KOPT-K1 (cell line): ENCODE measurements at regions not wholly inside any gene's neighbourhood (a gene's known extent, or its start where the extent isn't known, plus 50 kb on each side); places are given as distances from the start of the nearest gene placed in this dataset.

ENCODE experiments used
- H3K27ac ChIP-seq: fragments of 200-600 bp; sonication (generic); 2 replicates; pipeline ENCODE4 v1.5.1; 2016; ENCODE audit warnings: antibody characterized with exemption, mild to moderate bottlenecking, low read depth, low read length; ENCODE audit not compliant: poor library complexity, severe bottlenecking
- H3K36me3 ChIP-seq: fragments of 200-600 bp; sonication (generic); 2 replicates; pipeline ENCODE4 v1.5.1; 2017; ENCODE audit warnings: antibody characterized with exemption, mild to moderate bottlenecking, low read length, moderate library complexity; ENCODE audit not compliant: insufficient read depth
- H3K9me3 ChIP-seq: fragments of 200-600 bp; sonication (generic); 2 replicates; pipeline ENCODE4 v1.5.1; 2017; ENCODE audit warnings: antibody characterized with exemption, low read length, mild to moderate bottlenecking; ENCODE audit not compliant: insufficient read depth, poor library complexity, severe bottlenecking

DNA sequence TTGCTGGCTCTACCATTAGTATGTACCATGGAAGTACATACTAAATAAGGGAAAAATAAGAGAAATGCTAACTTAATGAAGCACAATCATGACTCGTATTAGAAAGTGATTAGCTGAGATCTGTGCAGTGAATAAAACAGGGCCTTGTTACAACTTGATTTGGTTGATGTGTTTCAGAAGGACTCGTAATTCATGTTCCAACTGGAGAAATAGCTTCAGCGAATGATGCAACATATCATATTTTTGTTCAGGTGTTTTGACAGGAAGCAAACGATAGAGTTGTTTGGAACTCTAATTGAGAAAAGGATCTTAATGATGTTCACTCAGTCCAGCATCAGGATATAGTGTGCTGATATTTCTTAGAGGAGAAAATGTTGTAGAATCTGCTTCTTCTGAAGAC lies 474.6 kb upstream of the WWC1 start:
- no peaks in the 10 kb centered on the region for H3K36me3 ChIP-seq
- peak overlapping the region; percentile 45 for H3K27ac ChIP-seq
- peaks cover 12% of the 10 kb centered on the region for H3K9me3 ChIP-seq

DNA sequence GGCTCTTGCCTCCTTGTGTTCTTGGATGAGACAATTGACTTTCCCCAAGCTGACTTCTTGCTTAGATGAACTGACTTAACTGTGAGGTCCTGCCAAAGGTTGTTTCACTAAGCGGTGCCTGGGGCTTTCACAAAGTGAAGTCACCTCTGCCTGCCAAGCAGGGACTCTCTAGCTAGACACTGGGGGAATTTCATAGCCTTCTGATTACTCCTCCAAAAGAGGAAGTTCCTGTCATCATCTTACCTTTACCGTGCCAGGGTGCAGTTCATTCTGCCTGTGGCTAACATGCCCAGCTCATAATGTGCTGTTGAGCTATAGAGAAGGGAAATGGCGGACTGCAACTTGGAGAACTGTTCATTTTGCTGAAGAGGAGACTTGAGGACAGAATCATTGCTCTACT lies 472.0 kb upstream of the WWC1 start:
- H3K36me3 ChIP-seq = no peaks in the 10 kb centered on the region

DNA sequence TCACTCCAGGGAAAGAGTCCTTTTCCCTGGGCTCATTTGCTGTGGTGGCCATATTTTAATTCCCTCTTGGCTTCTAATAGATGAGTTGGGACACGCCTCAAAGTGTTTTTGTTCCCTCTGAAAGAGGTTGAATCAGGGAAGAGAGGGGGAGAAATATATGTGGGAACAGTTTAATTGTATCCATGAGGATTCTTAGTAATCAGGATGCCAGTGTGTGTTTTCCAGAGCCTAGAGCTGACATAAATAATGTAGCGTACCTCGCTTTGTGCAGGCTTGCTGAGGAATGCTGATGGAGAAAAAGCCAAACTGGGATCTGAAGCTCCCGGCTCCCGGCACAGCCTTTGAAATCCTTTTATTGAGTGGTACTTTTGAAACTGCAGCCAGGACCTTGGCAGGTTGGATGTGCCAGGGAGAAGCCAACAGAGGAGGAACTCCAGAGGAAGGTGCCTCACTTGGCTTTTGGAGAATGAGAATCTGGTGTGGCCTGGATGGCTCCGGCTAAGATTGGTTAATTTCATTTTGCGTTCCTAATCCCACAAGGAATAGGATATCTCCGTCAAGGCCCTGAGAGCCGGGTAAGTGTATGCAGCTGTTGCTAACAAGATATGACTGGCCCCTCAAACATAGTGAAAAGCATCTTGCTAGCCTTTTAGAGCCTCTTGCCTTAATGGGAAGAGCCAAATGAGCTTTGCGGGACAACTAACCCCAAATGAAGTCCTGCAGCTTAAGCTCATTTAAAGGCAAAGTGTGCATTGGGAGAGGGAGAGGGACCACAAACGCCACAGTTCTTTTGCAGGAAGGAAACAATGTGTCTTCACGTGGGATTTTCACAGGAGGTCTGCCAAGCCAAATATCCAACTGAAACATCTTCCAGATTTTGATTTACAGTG lies 471.1 kb upstream of the WWC1 start:
- Histone ChIP-seq H3K27ac (no peak overlapping the region), H3K9me3 (peaks cover 5% of the 10 kb centered on the region), H3K36me3 (no peaks in the 10 kb centered on the region)

More for the DNA sequence above, 472.0 kb upstream of the WWC1 start:
- Histone ChIP-seq H3K9me3 (peaks cover 12% of the 10 kb centered on the region), H3K27ac (no peak overlapping the region)

DNA sequence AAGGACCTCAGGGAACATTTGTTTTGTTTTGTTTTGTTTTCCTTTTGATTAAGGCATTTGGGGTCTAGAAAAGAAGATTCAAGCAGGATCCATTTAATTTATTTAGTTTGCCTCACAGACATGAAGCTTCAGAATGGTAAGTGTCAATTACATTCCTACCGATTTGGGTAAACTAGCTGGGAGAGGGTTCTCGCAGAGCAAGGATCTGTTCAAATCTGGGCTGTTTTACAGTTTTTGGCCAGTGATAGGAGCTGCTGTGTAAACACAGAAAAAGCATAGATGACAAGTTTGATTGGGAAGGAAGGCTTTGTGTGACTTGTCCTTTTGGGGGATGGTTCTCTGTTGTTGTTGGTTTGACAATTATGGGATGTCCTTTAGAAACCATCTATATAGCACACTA lies 470.3 kb upstream of the WWC1 start:
- Histone ChIP-seq H3K36me3 (no peaks in the 10 kb centered on the region), H3K27ac (no peak overlapping the region), H3K9me3 (no peaks in the 10 kb centered on the region)

DNA sequence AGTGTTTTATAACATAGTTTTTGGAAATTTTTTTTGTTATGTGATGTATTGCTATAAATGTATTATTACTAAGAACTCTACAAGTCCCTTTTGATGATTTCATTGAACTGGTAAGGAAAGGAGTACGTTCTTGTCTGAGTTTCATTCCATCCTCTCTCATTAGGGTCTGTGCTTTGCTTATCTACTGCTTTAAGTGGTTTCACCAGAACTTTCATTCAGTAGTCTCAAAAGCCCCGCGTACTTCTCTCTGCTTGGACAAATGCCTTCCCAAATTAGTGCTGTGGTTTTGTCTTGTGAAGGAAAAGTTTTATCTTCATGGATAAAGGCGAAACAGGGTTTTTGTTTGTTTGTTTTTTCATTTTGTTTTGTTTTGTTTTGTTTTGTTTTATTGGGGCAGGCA lies 469.8 kb upstream of the WWC1 start:
- Histone ChIP-seq H3K9me3 (no peaks in the 10 kb centered on the region), H3K36me3 (no peaks in the 10 kb centered on the region), H3K27ac (no peak overlapping the region)

DNA sequence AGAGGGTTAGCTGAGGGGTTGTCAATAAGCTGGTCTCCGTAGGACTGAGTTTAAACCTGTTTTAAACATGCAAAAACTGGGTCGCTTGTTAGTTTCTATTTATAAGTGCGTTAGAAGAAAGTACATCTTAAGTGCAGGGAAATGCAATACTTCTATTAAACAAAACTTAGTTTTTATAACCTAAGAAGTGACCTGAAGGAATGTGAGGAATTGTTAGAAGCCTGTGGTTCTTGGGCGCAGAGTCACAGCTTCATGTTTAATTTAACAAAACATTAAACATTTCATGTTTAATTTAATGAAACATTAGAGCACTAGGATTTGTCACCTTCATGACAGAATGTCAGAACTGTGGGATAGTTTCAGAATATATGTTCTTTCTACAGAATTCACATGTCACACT lies 469.2 kb upstream of the WWC1 start:
- no peaks in the 10 kb centered on the region for H3K36me3 ChIP-seq
- H3K9me3 ChIP-seq = no peaks in the 10 kb centered on the region
- H3K27ac ChIP-seq = no peak overlapping the region

DNA sequence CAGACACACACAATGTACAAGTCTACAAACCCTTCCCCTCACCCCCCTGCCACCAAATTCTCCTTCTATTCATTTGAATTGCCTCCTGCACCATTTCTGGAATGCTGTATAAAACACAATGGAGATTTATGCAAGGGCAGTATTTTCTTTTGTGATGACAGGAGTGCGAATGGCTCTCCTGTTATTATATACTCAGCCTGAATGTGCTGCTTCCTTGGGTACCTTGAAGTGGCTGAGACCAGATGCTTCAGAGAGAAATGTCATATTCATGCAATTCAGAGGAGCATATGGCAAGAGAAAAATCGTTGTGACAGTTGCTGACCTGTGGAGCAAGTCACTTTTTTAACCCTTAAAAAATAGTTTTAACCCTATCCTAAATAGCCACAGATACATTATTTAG lies 468.0 kb upstream of the WWC1 start:
- Histone ChIP-seq H3K36me3 (no peaks in the 10 kb centered on the region), H3K27ac (no peak overlapping the region), H3K9me3 (no peaks in the 10 kb centered on the region)

DNA sequence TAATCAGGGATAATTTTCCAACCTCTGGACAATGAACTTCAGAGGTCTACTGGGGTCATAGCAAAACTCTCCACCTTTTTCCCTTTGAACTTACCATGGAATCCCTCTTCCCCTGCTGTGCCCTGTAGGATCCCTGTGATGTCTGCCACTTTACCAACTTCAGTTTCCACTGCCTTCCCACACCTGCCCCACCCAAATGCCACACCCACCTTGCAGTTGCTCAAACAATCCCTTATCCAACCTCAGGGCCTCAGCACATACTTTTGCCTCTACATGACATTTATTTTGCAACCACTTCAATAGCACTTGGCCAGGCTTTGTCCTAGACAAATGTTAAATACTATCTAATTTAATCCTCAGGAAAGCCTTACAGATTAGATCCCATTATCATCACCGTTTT lies 463.7 kb upstream of the WWC1 start:
- no peak overlapping the region for H3K27ac ChIP-seq
- H3K9me3 ChIP-seq = no peaks in the 10 kb centered on the region
- no peaks in the 10 kb centered on the region for H3K36me3 ChIP-seq

DNA sequence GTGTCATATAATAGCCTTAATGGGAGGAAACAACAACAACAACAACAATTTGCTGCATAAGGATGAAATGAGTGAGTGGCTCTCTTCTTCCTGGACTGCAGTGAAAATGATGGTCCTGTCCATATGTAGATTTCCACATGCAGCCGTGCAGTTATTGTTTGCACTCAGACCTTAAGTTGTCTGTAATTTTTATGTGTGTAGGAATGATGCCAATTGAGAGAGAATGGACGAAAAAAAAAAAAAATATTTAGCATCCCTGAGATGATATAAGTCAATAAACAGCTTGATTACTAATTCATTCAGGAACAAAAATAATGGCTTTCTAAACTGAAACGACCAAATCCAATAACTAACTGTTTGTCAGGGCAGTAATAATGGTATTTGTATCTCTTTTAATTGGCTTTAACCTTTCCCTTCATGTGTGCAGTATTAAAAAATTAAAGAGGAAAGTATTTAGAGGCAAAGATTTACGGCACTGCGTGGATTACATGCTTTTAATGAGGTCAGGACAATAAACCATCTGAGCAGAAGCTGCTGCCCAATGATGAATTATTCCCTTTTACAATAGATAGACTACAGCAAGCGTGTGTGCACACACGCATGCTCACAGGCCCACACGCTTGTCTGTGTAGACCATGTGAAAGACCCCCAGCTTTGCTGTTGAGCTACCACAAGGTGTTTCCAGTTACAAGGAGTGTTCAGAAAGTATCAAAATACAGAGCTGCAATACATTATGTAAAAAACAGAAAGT lies 459.5 kb upstream of the WWC1 start:
- H3K36me3 ChIP-seq = no peaks in the 10 kb centered on the region
- no peak overlapping the region for H3K27ac ChIP-seq
- no peaks in the 10 kb centered on the region for H3K9me3 ChIP-seq

DNA sequence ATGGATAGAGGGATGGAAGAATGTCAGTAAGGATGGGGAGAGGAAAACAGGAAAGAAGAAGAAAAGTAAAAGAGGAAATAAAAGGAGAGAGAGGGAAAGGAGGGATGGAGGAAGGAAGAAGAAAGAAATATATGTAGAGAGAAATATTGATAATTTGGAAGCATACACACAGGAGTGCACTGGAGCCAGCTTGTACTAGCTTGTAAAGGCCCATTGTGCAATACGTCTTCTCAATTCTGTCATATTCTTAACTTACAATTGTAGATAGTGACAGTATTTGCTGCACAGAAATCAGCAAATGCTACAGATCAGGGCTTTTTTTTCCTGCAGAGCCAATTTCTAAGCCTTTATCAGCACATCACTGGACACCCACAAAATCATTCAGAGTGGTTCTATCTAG lies 458.8 kb upstream of the WWC1 start:
- H3K36me3 ChIP-seq = no peaks in the 10 kb centered on the region
- H3K9me3 ChIP-seq = no peaks in the 10 kb centered on the region
- no peak overlapping the region for H3K27ac ChIP-seq

DNA sequence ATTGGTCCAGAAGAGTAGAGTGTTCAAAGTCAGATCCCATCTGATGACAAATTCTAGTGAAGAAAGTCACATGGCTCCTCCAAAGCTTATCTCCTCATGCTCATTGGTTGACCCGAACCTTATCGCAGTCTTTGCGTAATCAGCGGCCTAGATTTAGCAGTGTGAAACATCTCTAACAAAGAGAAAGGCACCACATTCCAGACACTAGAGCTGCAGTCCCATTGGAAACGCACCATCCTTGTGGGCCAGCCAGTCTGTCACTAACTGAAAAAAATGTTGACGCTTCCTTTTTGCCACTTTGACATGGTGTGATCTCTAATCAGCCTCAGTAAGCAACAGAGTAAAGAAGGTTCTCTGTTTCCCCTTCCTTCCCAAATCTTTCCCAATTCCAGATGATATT lies 458.0 kb upstream of the WWC1 start:
- H3K9me3 ChIP-seq = no peaks in the 10 kb centered on the region
- no peak overlapping the region for H3K27ac ChIP-seq
- no peaks in the 10 kb centered on the region for H3K36me3 ChIP-seq

DNA sequence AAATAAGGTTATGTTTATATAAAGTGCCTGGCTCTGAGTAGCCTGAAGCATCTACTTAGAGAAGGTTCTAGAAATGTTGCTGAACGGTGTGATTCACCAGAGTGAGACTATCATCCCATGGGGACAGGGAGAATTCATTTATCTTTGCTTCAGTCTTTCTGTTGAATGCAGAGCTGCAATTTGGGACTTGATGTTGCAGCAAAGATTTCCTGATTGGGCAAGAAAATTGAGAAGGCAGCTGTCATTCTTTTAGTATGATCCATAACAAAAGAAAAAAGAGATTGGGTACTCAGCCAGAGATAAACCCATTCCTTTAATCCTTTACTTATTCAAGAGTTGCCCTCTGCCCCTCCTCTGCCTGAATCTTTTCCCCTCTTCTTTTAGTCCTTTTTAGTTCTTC lies 456.3 kb upstream of the WWC1 start:
- Histone ChIP-seq H3K9me3 (no peaks in the 10 kb centered on the region), H3K27ac (no peak overlapping the region), H3K36me3 (no peaks in the 10 kb centered on the region)

DNA sequence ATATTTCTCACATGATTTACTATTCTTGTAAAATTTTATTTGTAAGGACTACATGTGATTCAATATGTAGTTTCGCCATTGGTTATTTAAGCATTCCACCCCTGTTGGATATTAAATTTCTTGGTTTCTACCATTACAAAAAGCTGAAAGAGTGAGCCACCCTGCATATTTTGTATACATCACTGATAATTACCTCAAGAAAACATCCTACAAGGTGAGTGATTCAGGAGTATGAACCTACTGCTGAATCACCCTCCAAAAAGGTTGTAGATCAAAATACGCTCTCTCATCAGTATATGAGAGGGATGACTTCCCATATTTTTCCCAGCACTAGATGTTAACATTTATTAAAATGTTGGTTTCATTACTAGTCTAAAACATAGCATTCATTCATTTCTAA lies 454.3 kb upstream of the WWC1 start:
- no peaks in the 10 kb centered on the region for H3K9me3 ChIP-seq
- H3K27ac ChIP-seq = no peak overlapping the region
- no peaks in the 10 kb centered on the region for H3K36me3 ChIP-seq

DNA sequence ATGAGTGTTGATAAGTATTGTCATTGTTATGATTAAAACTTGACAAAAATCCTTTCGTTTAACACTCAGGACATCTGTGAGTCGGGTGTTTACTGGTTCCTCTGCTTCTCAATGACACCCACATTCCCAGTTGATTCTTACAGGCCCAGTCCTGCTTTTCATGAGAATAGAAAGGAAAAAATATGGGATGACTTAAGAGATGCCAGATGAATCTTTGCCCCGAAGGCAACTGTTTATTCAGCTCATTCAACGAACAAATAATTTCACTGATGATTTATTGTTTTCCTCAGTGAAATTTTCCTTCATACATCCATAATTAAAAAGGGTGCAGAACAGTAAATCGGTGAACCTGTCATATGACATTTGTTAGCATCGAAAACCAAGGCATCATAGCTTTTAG lies 452.4 kb upstream of the WWC1 start:
- no peaks in the 10 kb centered on the region for H3K9me3 ChIP-seq
- no peak overlapping the region for H3K27ac ChIP-seq

DNA sequence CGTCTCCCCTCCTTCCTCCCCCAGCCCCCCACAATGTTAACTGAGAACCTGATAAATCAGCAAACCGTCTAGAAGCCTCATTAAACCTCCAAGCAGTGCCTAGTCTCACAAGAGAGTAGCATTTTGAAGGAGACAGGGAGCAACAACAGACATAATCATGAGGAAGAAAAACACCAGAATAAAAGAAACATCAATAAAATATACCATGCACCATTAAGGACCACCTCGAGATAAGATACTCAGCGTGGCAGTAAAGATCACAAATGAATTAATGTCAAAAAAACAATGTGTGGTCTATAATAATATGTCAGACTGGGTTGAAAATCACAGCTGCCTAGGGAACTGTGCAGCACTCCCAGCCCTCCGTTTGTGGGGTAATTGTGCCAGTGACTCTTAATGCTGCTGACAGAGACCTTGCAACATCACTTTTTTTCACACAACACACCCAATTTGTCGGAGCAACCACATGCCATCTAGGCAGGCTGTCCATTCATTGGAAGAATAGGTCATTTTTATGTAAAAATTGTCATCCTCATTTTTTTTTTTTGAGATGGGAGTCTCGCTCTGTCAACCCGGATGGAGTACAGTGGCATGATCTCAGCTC lies 450.8 kb upstream of the WWC1 start:
- H3K9me3 ChIP-seq = no peaks in the 10 kb centered on the region
- H3K27ac ChIP-seq = no peak overlapping the region
- H3K36me3 ChIP-seq = no peaks in the 10 kb centered on the region

More for the DNA sequence above, 452.4 kb upstream of the WWC1 start:
- no peaks in the 10 kb centered on the region for H3K36me3 ChIP-seq
